Thyroid gland (tissue), 4 donors: ENCODE measurements at regions not wholly inside any gene's neighbourhood (a gene's known extent, or its start where the extent isn't known, plus 50 kb on each side); places are given as distances from the start of the nearest gene placed in this dataset.

ENCODE experiments used
- CTCF ChIP-seq, 6 experiments: fragments of 200-600 bp in 3 of 6; fragments of 450-650 bp in 3 of 6; sonication (generic) in 3 of 6; IDR thresholded peaks; one replicate each; pipeline ENCODE4 v1.5.1; 2016 to 2019; ENCODE audit warnings: antibody characterized with exemption in 6 of 6, mild to moderate bottlenecking in 2 of 6, inconsistent platforms in 1 of 6, moderate library complexity in 1 of 6
- POLR2A ChIP-seq, 2 donors: fragments of 450-650 bp; IDR thresholded peaks; one replicate each; pipeline ENCODE4 v1.6.1; 2017; ENCODE audit warnings: antibody characterized with exemption in 2 of 2, mild to moderate bottlenecking in 2 of 2, moderate library complexity in 1 of 2

GRCh38 chr13:38566023-38566422 is 120.9 kb upstream of the FREM2 start:
- TF ChIP-seq CTCF (IDR thresholded peaks at IDR 0.05) (no peak), POLR2A (IDR thresholded peaks at IDR 0.05) (no peak)
